ENCODE measurements at regions not wholly inside any gene's neighbourhood (a gene's known extent, or its start where the extent isn't known, plus 50 kb on each side); places are given as distances from the start of the nearest gene placed in this dataset.

GRCh38 chr7:41416208-41416595 is 286.7 kb downstream of the INHBA start:
- no peaks in the 10 kb centered on the region for H4K20me1 ChIP-seq (ENCODE audit: low read depth)
- TF ChIP-seq EZH2 (IDR thresholded peaks at IDR 0.05) (no peak), CTCF (IDR thresholded peaks at IDR 0.05) (no peak), EZH2phosphoT487 (IDR thresholded peaks at IDR 0.05) (no peak)
- H3K36me3 Mint-ChIP-seq: no peaks in the 10 kb centered on the region
- no peak overlapping the region for H3K27ac ChIP-seq
- H3K4me2 ChIP-seq: no peak overlapping the region
- no peaks in the 10 kb centered on the region for H3K4me1 ChIP-seq
- no peaks in the 10 kb centered on the region for H3K27me3 Mint-ChIP-seq (ENCODE audit: insufficient read depth, low read depth)
- H3K4me1 Mint-ChIP-seq: no peaks in the 10 kb centered on the region
- H3K4me3 Mint-ChIP-seq: no peak overlapping the region
- no peak overlapping the region for H3K9ac ChIP-seq
- DNase-seq (ENCODE audit: low spot score): no peak
- no peaks in the 10 kb centered on the region for H3K36me3 ChIP-seq
- no peaks in the 10 kb centered on the region for H3F3A ChIP-seq (ENCODE audit: low read depth)
- H2AFZ ChIP-seq (replicated peaks): no peak overlapping the region
- H3K9me3 Mint-ChIP-seq: no peaks in the 10 kb centered on the region
- peaks cover 5% of the 10 kb centered on the region for H3K9me3 ChIP-seq (ENCODE audit: low read depth)
- no peak overlapping the region for H3K4me3 ChIP-seq
- H3K27ac Mint-ChIP-seq: no peak overlapping the region
- no peaks in the 10 kb centered on the region for H3K27me3 ChIP-seq
- no peaks in the 10 kb centered on the region for H3K79me2 ChIP-seq (ENCODE audit: low read depth)

- H3K9ac ChIP-seq: no peak overlapping the region
- no peak for DNase-seq (ENCODE audit: low spot score)
- H3K27me3 Mint-ChIP-seq (ENCODE audit: insufficient read depth, low read depth): no peaks in the 10 kb centered on the region
- peaks cover 5% of the 10 kb centered on the region for H3K9me3 ChIP-seq (ENCODE audit: low read depth)
- H3K4me3 ChIP-seq: no peak overlapping the region
- H3K27ac Mint-ChIP-seq: no peak overlapping the region
- no peaks in the 10 kb centered on the region for H3K27me3 ChIP-seq
- H3K4me3 Mint-ChIP-seq: no peak overlapping the region
- no peaks in the 10 kb centered on the region for H3K36me3 ChIP-seq
- H3F3A ChIP-seq (ENCODE audit: low read depth): no peaks in the 10 kb centered on the region
- no peaks in the 10 kb centered on the region for H3K9me3 Mint-ChIP-seq
- no peaks in the 10 kb centered on the region for H3K4me1 Mint-ChIP-seq
- no peak overlapping the region for H3K27ac ChIP-seq
- no peak overlapping the region for H2AFZ ChIP-seq (replicated peaks)
- H3K4me2 ChIP-seq: no peak overlapping the region
- H4K20me1 ChIP-seq (ENCODE audit: low read depth): no peaks in the 10 kb centered on the region
- no peaks in the 10 kb centered on the region for H3K79me2 ChIP-seq (ENCODE audit: low read depth)
- H3K36me3 Mint-ChIP-seq: no peaks in the 10 kb centered on the region
- TF ChIP-seq CTCF (IDR thresholded peaks at IDR 0.05) (no peak), EZH2 (IDR thresholded peaks at IDR 0.05) (no peak), EZH2phosphoT487 (IDR thresholded peaks at IDR 0.05) (no peak)
- no peaks in the 10 kb centered on the region for H3K4me1 ChIP-seq
Measured at GRCh38 chr7:41415471-41416207, 287.3 kb downstream of the INHBA start.

GRCh38 chr7:41415051-41415450 is 287.8 kb downstream of the INHBA start:
- Mint-ChIP-seq H3K27ac (no peak overlapping the region), H3K4me1 (no peaks in the 10 kb centered on the region), H3K27me3 (ENCODE audit: insufficient read depth, low read depth) (no peaks in the 10 kb centered on the region), H3K36me3 (no peaks in the 10 kb centered on the region), H3K4me3 (no peak overlapping the region), H3K9me3 (no peaks in the 10 kb centered on the region)
- Histone ChIP-seq H2AFZ (replicated peaks) (no peak overlapping the region), H3K79me2 (ENCODE audit: low read depth) (no peaks in the 10 kb centered on the region), H3K9ac (no peak overlapping the region), H3K27me3 (no peaks in the 10 kb centered on the region), H3K9me3 (ENCODE audit: low read depth) (peaks cover 5% of the 10 kb centered on the region), H3K27ac (no peak overlapping the region), H3K36me3 (no peaks in the 10 kb centered on the region), H4K20me1 (ENCODE audit: low read depth) (no peaks in the 10 kb centered on the region), H3F3A (ENCODE audit: low read depth) (no peaks in the 10 kb centered on the region), H3K4me2 (no peak overlapping the region), H3K4me1 (no peaks in the 10 kb centered on the region), H3K4me3 (no peak overlapping the region)
- no peak for DNase-seq (ENCODE audit: low spot score)
- TF ChIP-seq EZH2phosphoT487 (IDR thresholded peaks at IDR 0.05) (no peak), CTCF (IDR thresholded peaks at IDR 0.05) (no peak), EZH2 (IDR thresholded peaks at IDR 0.05) (no peak)

Data from neural progenitor cell (in vitro differentiated cells).